H1 (cell line): ENCODE measurements at regions not wholly inside any gene's neighbourhood (a gene's known extent, or its start where the extent isn't known, plus 50 kb on each side); places are given as distances from the start of the nearest gene placed in this dataset.

ENCODE experiments used
- CTCF ChIA-PET: fragments of 300-600 bp; sonication (Branson Sonifier 250); formaldehyde crosslinking; loops from one replicate; lab custom pipeline; 2021; ENCODE audit not compliant: partially characterized antibody; lab: Charles Lee
- POLR2A ChIA-PET: fragments of 300-600 bp; sonication (Branson Sonifier 250); formaldehyde crosslinking; loops from one replicate; lab custom pipeline; 2021; ENCODE audit warnings: inconsistent platforms; ENCODE audit not compliant: partially characterized antibody; lab: Charles Lee
- DNase-seq, 2 experiments: peaks; one replicate each; pipeline versions ENCODE4 v3.0.0 to v3.0.0-alpha.2; 2010 to 2022; ENCODE audit warnings: low spot score in 2 of 2, low read depth in 1 of 2, mixed read lengths in 1 of 2
- FAIRE-seq: peaks from 2 replicates; lab custom pipeline; 2011; peaks lifted over from hg19 to GRCh38; lab: Jason Lieb, UNC
- H2AFZ ChIP-seq: 2 replicates; pipeline ENCODE4 v1.8.1; 2012; ENCODE audit warnings: low read length, inconsistent platforms
- H2AK5ac ChIP-seq: 2 replicates; pipeline ENCODE4 v1.6.1; 2013; ENCODE audit warnings: low read depth, low read length
- H2BK120ac ChIP-seq: replicated peaks from 2 replicates; pipeline ENCODE3; 2013; ENCODE audit warnings: low read depth, low read length, inconsistent platforms
- H2BK12ac ChIP-seq: 2 replicates; pipeline ENCODE4 v1.6.1; 2013; ENCODE audit warnings: low read depth, low read length
- H2BK15ac ChIP-seq: 2 replicates; pipeline ENCODE4 v1.6.1; 2013; ENCODE audit warnings: low read length
- H2BK20ac ChIP-seq: 2 replicates; pipeline ENCODE4 v1.6.1; 2013; ENCODE audit warnings: low read length
- H2BK5ac ChIP-seq: 2 replicates; pipeline ENCODE4 v1.6.1; 2013; ENCODE audit warnings: low read depth, low read length
- H3K14ac ChIP-seq: 2 replicates; pipeline ENCODE4 v1.6.1; 2013; ENCODE audit warnings: inconsistent platforms; ENCODE audit not compliant: insufficient read length
- H3K18ac ChIP-seq: 2 replicates; pipeline ENCODE4 v1.6.1; 2013; ENCODE audit warnings: low read length; ENCODE audit errors: extremely low read depth
- H3K23ac ChIP-seq: 2 replicates; pipeline ENCODE4 v1.6.1; 2013; ENCODE audit warnings: inconsistent platforms; ENCODE audit not compliant: insufficient read length
- H3K23me2 ChIP-seq: 2 replicates; pipeline ENCODE4 v1.6.1; 2013; ENCODE audit warnings: low read depth, low read length
- H3K27ac ChIP-seq: 2 replicates; pipeline ENCODE4 v1.6.1; 2011; ENCODE audit warnings: low read depth, low read length, inconsistent platforms
- H3K27me3 ChIP-seq, 4 experiments: replicated peaks in 1 of 4; 1 replicate in 1 of 4; 2 replicates in 3 of 4; pipeline versions ENCODE4 v1.6.1 to v1.8.1; 2011 to 2013; ENCODE audit warnings: low read length in 3 of 4, mild to moderate bottlenecking in 3 of 4, inconsistent platforms in 2 of 4, mixed read lengths in 2 of 4, moderate library complexity in 1 of 4; ENCODE audit not compliant: control insufficient read depth in 3 of 4, insufficient read depth in 3 of 4; ENCODE audit errors: extremely low read depth in 1 of 4
- H3K36me3 ChIP-seq, 4 experiments: 2 replicates each; pipeline versions ENCODE4 v1.6.1 to v1.8.1; 2011 to 2013; ENCODE audit warnings: mild to moderate bottlenecking in 4 of 4, low read length in 3 of 4, moderate library complexity in 2 of 4, control low read depth in 1 of 4, inconsistent platforms in 1 of 4; ENCODE audit not compliant: insufficient read depth in 4 of 4, control insufficient read depth in 2 of 4
- H3K4ac ChIP-seq: replicated peaks from 2 replicates; pipeline ENCODE3; 2013; ENCODE audit warnings: low read length, low read depth, mixed read lengths, inconsistent platforms; ENCODE audit not compliant: insufficient read length
- H3K4me1 ChIP-seq, 4 experiments: replicated peaks in 1 of 4; 1 replicate in 1 of 4; 2 replicates in 3 of 4; pipeline versions ENCODE4 v1.6.1 to v1.8.1; 2011 to 2013; ENCODE audit warnings: low read length in 3 of 4, inconsistent platforms in 2 of 4, mixed read lengths in 1 of 4; ENCODE audit not compliant: insufficient read depth in 4 of 4, control insufficient read depth in 3 of 4
- H3K4me2 ChIP-seq, 2 experiments: 2 replicates each; pipeline versions ENCODE4 v1.6.1 to v1.8.1; 2011 to 2013; ENCODE audit warnings: low read depth in 2 of 2, low read length in 2 of 2, control low read depth in 1 of 2, inconsistent platforms in 1 of 2, mild to moderate bottlenecking in 1 of 2; ENCODE audit not compliant: insufficient read depth in 1 of 2
- H3K4me3 ChIP-seq, 4 experiments: fragments of 200-600, 300-600 bp in 1 of 4; sonication (generic), shearing (Covaris generic), sonication (Bioruptor Twin) in 1 of 4; 2 replicates each; pipeline versions ENCODE4 v1.5.1 to v1.8.1; 2011 to 2016; ENCODE audit warnings: low read length in 4 of 4, low read depth in 3 of 4, control low read depth in 2 of 4, inconsistent platforms in 2 of 4, mild to moderate bottlenecking in 2 of 4, mixed read lengths in 1 of 4, moderate library complexity in 1 of 4; ENCODE audit not compliant: insufficient read depth in 2 of 4; ENCODE audit errors: extremely low read depth in 1 of 4
- H3K56ac ChIP-seq: replicated peaks from 2 replicates; pipeline ENCODE3; 2013; ENCODE audit warnings: low read depth, mild to moderate bottlenecking, mixed read lengths, low read length, inconsistent platforms; ENCODE audit not compliant: insufficient read length
- H3K79me1 ChIP-seq: 2 replicates; pipeline ENCODE4 v1.6.1; 2013; ENCODE audit warnings: low read depth, low read length, control low read depth
- H3K79me2 ChIP-seq, 2 experiments: 2 replicates each; pipeline versions ENCODE4 v1.6.1 to v1.8.1; 2012 to 2013; ENCODE audit warnings: low read length in 2 of 2, mild to moderate bottlenecking in 2 of 2, inconsistent platforms in 1 of 2; ENCODE audit not compliant: insufficient read depth in 2 of 2, control insufficient read depth in 1 of 2
- H3K9ac ChIP-seq, 4 experiments: replicated peaks in 1 of 4; 1 replicate in 1 of 4; 2 replicates in 3 of 4; pipeline versions ENCODE4 v1.6.1 to v1.8.1; 2011 to 2013; ENCODE audit warnings: low read depth in 3 of 4, low read length in 3 of 4, control low read depth in 2 of 4, mild to moderate bottlenecking in 2 of 4, moderate library complexity in 2 of 4, inconsistent platforms in 1 of 4; ENCODE audit errors: extremely low read depth in 1 of 4
- H3K9me3 ChIP-seq, 2 experiments: 2 replicates each; pipeline versions ENCODE4 v1.6.1 to v1.8.1; 2012 to 2013; ENCODE audit warnings: mild to moderate bottlenecking in 2 of 2, moderate library complexity in 2 of 2, control low read depth in 1 of 2, inconsistent platforms in 1 of 2, low read depth in 1 of 2, low read length in 1 of 2, mixed read lengths in 1 of 2; ENCODE audit not compliant: insufficient read depth in 2 of 2
- H4K20me1 ChIP-seq, 2 experiments: replicated peaks in 1 of 2; 2 replicates each; pipeline versions ENCODE3 to v1.8.1; 2011 to 2013; ENCODE audit warnings: inconsistent platforms in 2 of 2, low read length in 2 of 2, mild to moderate bottlenecking in 1 of 2; ENCODE audit not compliant: insufficient read depth in 2 of 2, control insufficient read depth in 1 of 2
- H4K5ac ChIP-seq: 2 replicates; pipeline ENCODE4 v1.6.1; 2013; ENCODE audit warnings: low read length, low read depth, mixed read lengths, inconsistent platforms; ENCODE audit not compliant: insufficient read length
- H4K8ac ChIP-seq: 2 replicates; pipeline ENCODE4 v1.8.0; 2013; ENCODE audit warnings: mild to moderate bottlenecking, moderate library complexity, low read length, inconsistent platforms; ENCODE audit not compliant: insufficient read depth; ENCODE audit errors: extremely low read depth
- H4K91ac ChIP-seq: replicated peaks from 2 replicates; pipeline ENCODE3; 2013; ENCODE audit warnings: low read length, mixed read lengths, inconsistent platforms; ENCODE audit not compliant: insufficient read length
- BRCA1 ChIP-seq: IDR thresholded peaks from 2 replicates; pipeline ENCODE4 v1.6.1; 2012; ENCODE audit warnings: low read depth, low read length, improper control_type of control experiment
- CBX5 ChIP-seq: fragments of 300-800, 300-1000 bp; sonication (generic); IDR thresholded peaks from 2 replicates; pipeline ENCODE4 v1.7.1; 2016; ENCODE audit warnings: antibody characterized with exemption, low read length, low read depth
- CREB1 ChIP-seq: IDR thresholded peaks from 2 replicates; pipeline ENCODE4 v1.6.1; 2012; ENCODE audit warnings: inconsistent platforms
- CTCF ChIP-seq, 3 experiments: IDR thresholded peaks; 1 replicate in 2 of 3; 2 replicates in 1 of 3; pipeline versions ENCODE4 v1.5.1 to v1.6.1; 2011; ENCODE audit warnings: low read length in 3 of 3, mild to moderate bottlenecking in 3 of 3, inconsistent platforms in 2 of 3, low read depth in 1 of 3, moderate library complexity in 1 of 3; ENCODE audit not compliant: insufficient read depth in 1 of 3; ENCODE audit errors: control extremely low read depth in 1 of 3
- JUN ChIP-seq: IDR thresholded peaks from 2 replicates; pipeline ENCODE4 v1.6.1; 2011; ENCODE audit warnings: low read depth, mild to moderate bottlenecking, improper control_type of control experiment, low read length
- KDM5A ChIP-seq: fragments of 200-600 bp; IDR thresholded peaks from 2 replicates; pipeline ENCODE4 v1.7.1; 2012; ENCODE audit warnings: mild to moderate bottlenecking, low read length, inconsistent platforms, mixed read lengths
- MAFK ChIP-seq: IDR thresholded peaks from 2 replicates; pipeline ENCODE4 v1.6.1; 2012; ENCODE audit warnings: low read depth, mild to moderate bottlenecking, improper control_type of control experiment, low read length
- SIRT6 ChIP-seq: IDR thresholded peaks from one replicate; pipeline ENCODE4 v1.7.1; 2012; ENCODE audit warnings: low read length, inconsistent platforms
- ZNF274 ChIP-seq: IDR thresholded peaks from 2 replicates; pipeline ENCODE4 v1.7.0; 2012; ENCODE audit warnings: low read length, borderline replicate concordance; ENCODE audit errors: extremely low read depth
- WGBS, 2 experiments: shearing (Covaris generic) in 1 of 2; methylation state at CpG; one replicate each; pipeline versions ENCODE4 v1.1.6 to v1.1.7; 2013 to 2015; ENCODE audit warnings: low lambda C conversion rate in 2 of 2, mixed read lengths in 2 of 2, inconsistent platforms in 1 of 2, low coverage in 1 of 2, missing lambda C conversion rate in 1 of 2; ENCODE audit not compliant: insufficient replicate concordance in 2 of 2, insufficient coverage in 1 of 2, insufficient read length in 1 of 2; ENCODE audit errors: extremely low coverage in 1 of 2, missing lambda C conversion rate in 1 of 2; 5-methylcytosine and 5-hydroxymethylcytosine counted together

GRCh38 chr16:63592852-63593251 is 1529.0 kb downstream of the CDH11 start:
- TF ChIP-seq CTCF (IDR thresholded peaks at IDR 0.05; ENCODE audit: control extremely low read depth in 1 of 3, insufficient read depth in 1 of 3, low read depth in 1 of 3, low read length in 3 of 3) (no peak), JUN (no peak), MAFK (no peak), KDM5A (no peak), SIRT6 (no peak), CBX5 (no peak), ZNF274 (no peak), CREB1 (no peak), BRCA1 (no peak)
- ChIA-PET CTCF (interaction anchor here (0.7 kb wide), 1 partner anchor 253 kb away, joined by 5 read pairs; no protein-coding TSS in a partner anchor), POLR2A (no interaction called here)
- Histone ChIP-seq H3K27ac (no peak overlapping the region), H2BK5ac (no peak overlapping the region), H3K56ac (no peak overlapping the region), H3K23me2 (no peaks in the 10 kb centered on the region), H2BK20ac (no peak overlapping the region), H3K4me3 (no peak overlapping the region), H2AFZ (no peak overlapping the region; the same call in 1 of the 2 replicates), H3K79me1 (no peaks in the 10 kb centered on the region), H4K5ac (no peak overlapping the region), H4K8ac (no peak overlapping the region), H3K9me3 (no peaks in the 10 kb centered on the region), H3K14ac (no peak overlapping the region), H3K4me2 (no peak overlapping the region), H3K23ac (no peak overlapping the region), H3K9ac (no peak overlapping the region), H3K4me1 (no peaks in the 10 kb centered on the region), H2BK15ac (no peak overlapping the region), H3K36me3 (no peaks in the 10 kb centered on the region), H3K79me2 (no peaks in the 10 kb centered on the region), H3K18ac (no peak overlapping the region), H3K4ac (no peak overlapping the region), H2BK12ac (no peak overlapping the region), H2BK120ac (no peak overlapping the region), H4K20me1 (no peaks in the 10 kb centered on the region), H2AK5ac (no peak overlapping the region), H4K91ac (no peak overlapping the region), H3K27me3 (no peaks in the 10 kb centered on the region)
- WGBS, 2 experiments: 91% methylated on average over 3 of the region's 3 CpGs; no CpG with 5 or more reads in 1 of the 2 experiments
- FAIRE-seq: no peak
- DNase-seq: no peak
